WTC11 (cell line): ENCODE measurements at regions not wholly inside any gene's neighbourhood (a gene's known extent, or its start where the extent isn't known, plus 50 kb on each side); places are given as distances from the start of the nearest gene placed in this dataset.

ENCODE experiments used
- ATAC-seq: fragments of 200-7000 bp; cut with Tn5 transposase; 2 replicates; pipeline ENCODE4 v1.10.0; 2021; ENCODE audit warnings: mild to moderate bottlenecking, moderate library complexity
- CTCF ChIA-PET: fragments of 300-600 bp; sonication (Branson Sonifier 250); formaldehyde crosslinking; loops from one replicate; lab custom pipeline; 2021; ENCODE audit warnings: antibody characterized with exemption; lab: Charles Lee
- POLR2A ChIA-PET: fragments of 350-600 bp; sonication (Branson Sonifier 250); formaldehyde crosslinking; loops from one replicate; lab custom pipeline; 2021; ENCODE audit warnings: antibody characterized with exemption; lab: Charles Lee
- DNase-seq: peaks from one replicate; pipeline ENCODE4 v3.0.0; 2021; ENCODE audit warnings: low spot score
- H3K27ac Mint-ChIP-seq: 2 replicates; pipeline ENCODE4 v1.8.0; 2021; ENCODE audit warnings: mixed read lengths
- H3K27me3 Mint-ChIP-seq: 2 replicates; pipeline ENCODE4 v1.8.0; 2021; ENCODE audit warnings: low read depth, mild to moderate bottlenecking, moderate library complexity, mixed read lengths
- H3K36me3 Mint-ChIP-seq: 2 replicates; pipeline ENCODE4 v1.8.0; 2021; ENCODE audit warnings: mixed read lengths
- H3K4me1 Mint-ChIP-seq: 2 replicates; pipeline ENCODE4 v1.8.0; 2022; ENCODE audit warnings: mixed read lengths
- H3K4me3 Mint-ChIP-seq: 2 replicates; pipeline ENCODE4 v1.8.0; 2021; ENCODE audit warnings: mild to moderate bottlenecking, moderate library complexity, mixed read lengths
- H3K9me3 Mint-ChIP-seq: 2 replicates; pipeline ENCODE4 v1.8.0; 2021; ENCODE audit warnings: mixed read lengths
- CBFB ChIP-seq: sonication (generic); formaldehyde crosslinking; IDR thresholded peaks from 2 replicates; pipeline ENCODE4 v1.8.1; 2022; ENCODE audit warnings: mild to moderate bottlenecking, low read depth, missing genetic modification reagents
- CREB1 ChIP-seq: sonication (generic); formaldehyde crosslinking; IDR thresholded peaks from 2 replicates; pipeline ENCODE4 v1.8.0; 2023; ENCODE audit warnings: mild to moderate bottlenecking, missing genetic modification reagents
- EMX1 ChIP-seq: fragments of 250-450 bp; sonication (Bioruptor Pico); IDR thresholded peaks from 2 replicates; pipeline ENCODE4 v1.8.0; 2021; ENCODE audit warnings: mild to moderate bottlenecking
- FOXJ3 ChIP-seq: sonication (generic); formaldehyde crosslinking; IDR thresholded peaks from 2 replicates; pipeline ENCODE4 v1.9.0; 2021; ENCODE audit warnings: missing genetic modification reagents, mild to moderate bottlenecking, borderline replicate concordance
- FOXP1 ChIP-seq: sonication (generic); formaldehyde crosslinking; IDR thresholded peaks from 2 replicates; pipeline ENCODE4 v1.8.0; 2022; ENCODE audit warnings: missing genetic modification reagents, mild to moderate bottlenecking, moderate library complexity, borderline replicate concordance
- GABPB1 ChIP-seq: sonication (generic); formaldehyde crosslinking; IDR thresholded peaks from 2 replicates; pipeline ENCODE4 v1.8.1; 2023; ENCODE audit warnings: mild to moderate bottlenecking, missing genetic modification reagents
- RELA ChIP-seq: sonication (generic); formaldehyde crosslinking; IDR thresholded peaks from 2 replicates; pipeline ENCODE4 v1.8.1; 2022; ENCODE audit warnings: missing genetic modification reagents, mild to moderate bottlenecking, borderline replicate concordance
- SOX15 ChIP-seq: fragments of 250-450 bp; sonication (Bioruptor Pico); IDR thresholded peaks from 2 replicates; pipeline ENCODE4 v1.9.0; 2021; ENCODE audit warnings: mild to moderate bottlenecking
- TP53 ChIP-seq: sonication (generic); formaldehyde crosslinking; IDR thresholded peaks from 2 replicates; pipeline ENCODE4 v1.8.1; 2023; ENCODE audit warnings: mild to moderate bottlenecking, missing genetic modification reagents
- ZNF232 ChIP-seq: sonication (generic); formaldehyde crosslinking; IDR thresholded peaks from 2 replicates; pipeline ENCODE4 v1.8.0; 2022; ENCODE audit warnings: mild to moderate bottlenecking, missing genetic modification reagents
- ZNF263 ChIP-seq: sonication (generic); formaldehyde crosslinking; IDR thresholded peaks from 2 replicates; pipeline ENCODE4 v1.8.1; 2022; ENCODE audit warnings: low read depth, mild to moderate bottlenecking, moderate library complexity, missing genetic modification reagents
- ZNF396 ChIP-seq: fragments of 250-450 bp; sonication (Bioruptor Pico); IDR thresholded peaks from 2 replicates; pipeline ENCODE4 v1.8.0; 2021; ENCODE audit warnings: mild to moderate bottlenecking, moderate library complexity, borderline replicate concordance
- TF ChIP-seq, protein P1 (sequence below): fragments of 200-600 bp; IDR thresholded peaks from 2 replicates; pipeline ENCODE4 v1.8.0; 2022; ENCODE audit warnings: antibody characterized with exemption
- TF ChIP-seq, protein P2 (sequence below): fragments of 250-450 bp; sonication (Bioruptor Pico); IDR thresholded peaks from 2 replicates; pipeline ENCODE4 v1.9.0; 2021; ENCODE audit warnings: mild to moderate bottlenecking
- TF ChIP-seq, protein P3 (sequence below): sonication (generic); formaldehyde crosslinking; IDR thresholded peaks from 2 replicates; pipeline ENCODE4 v1.8.0; 2022; ENCODE audit warnings: mild to moderate bottlenecking, missing genetic modification reagents
- TF ChIP-seq, protein P4 (sequence below): sonication (generic); formaldehyde crosslinking; IDR thresholded peaks from 2 replicates; pipeline ENCODE4 v1.8.1; 2022; ENCODE audit warnings: missing genetic modification reagents, borderline replicate concordance
- TF ChIP-seq, protein P5 (sequence below): sonication (generic); formaldehyde crosslinking; IDR thresholded peaks from 2 replicates; pipeline ENCODE4 v1.8.1; 2023; ENCODE audit warnings: mild to moderate bottlenecking, missing genetic modification reagents
- TF ChIP-seq, protein P6 (sequence below): sonication (generic); formaldehyde crosslinking; IDR thresholded peaks from 2 replicates; pipeline ENCODE4 v1.8.1; 2023; ENCODE audit warnings: mild to moderate bottlenecking, missing genetic modification reagents, borderline replicate concordance

DNA sequence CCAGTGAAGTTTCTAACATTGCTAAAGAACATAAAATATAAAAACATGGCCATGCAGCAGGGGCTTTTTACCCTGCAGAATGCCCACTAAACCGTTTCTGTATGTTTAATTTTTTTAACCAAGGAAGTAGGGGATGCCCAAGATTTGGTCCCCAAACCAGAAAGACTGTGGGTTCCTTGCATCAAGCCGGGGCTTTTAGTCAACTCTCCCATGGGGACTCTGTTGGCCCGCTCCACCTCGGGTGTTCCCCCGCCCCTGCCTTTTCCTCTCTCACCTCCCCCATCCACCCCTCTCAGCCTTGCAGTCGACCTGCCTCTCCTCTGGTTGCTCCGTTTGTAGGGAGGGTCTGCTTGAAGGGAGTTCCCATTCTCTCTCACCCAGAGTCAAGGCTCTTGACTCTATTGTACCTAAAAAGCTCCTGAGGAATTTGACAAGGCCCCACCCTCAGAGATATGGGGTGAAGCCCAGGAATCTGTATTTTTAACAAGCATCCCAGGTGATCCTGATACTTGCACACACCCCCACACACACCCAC lies 117.5 kb downstream of the TOMM20 start (continued):
- TF ChIP-seq, protein P1, sequence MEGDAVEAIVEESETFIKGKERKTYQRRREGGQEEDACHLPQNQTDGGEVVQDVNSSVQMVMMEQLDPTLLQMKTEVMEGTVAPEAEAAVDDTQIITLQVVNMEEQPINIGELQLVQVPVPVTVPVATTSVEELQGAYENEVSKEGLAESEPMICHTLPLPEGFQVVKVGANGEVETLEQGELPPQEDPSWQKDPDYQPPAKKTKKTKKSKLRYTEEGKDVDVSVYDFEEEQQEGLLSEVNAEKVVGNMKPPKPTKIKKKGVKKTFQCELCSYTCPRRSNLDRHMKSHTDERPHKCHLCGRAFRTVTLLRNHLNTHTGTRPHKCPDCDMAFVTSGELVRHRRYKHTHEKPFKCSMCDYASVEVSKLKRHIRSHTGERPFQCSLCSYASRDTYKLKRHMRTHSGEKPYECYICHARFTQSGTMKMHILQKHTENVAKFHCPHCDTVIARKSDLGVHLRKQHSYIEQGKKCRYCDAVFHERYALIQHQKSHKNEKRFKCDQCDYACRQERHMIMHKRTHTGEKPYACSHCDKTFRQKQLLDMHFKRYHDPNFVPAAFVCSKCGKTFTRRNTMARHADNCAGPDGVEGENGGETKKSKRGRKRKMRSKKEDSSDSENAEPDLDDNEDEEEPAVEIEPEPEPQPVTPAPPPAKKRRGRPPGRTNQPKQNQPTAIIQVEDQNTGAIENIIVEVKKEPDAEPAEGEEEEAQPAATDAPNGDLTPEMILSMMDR: no peak

DNA sequence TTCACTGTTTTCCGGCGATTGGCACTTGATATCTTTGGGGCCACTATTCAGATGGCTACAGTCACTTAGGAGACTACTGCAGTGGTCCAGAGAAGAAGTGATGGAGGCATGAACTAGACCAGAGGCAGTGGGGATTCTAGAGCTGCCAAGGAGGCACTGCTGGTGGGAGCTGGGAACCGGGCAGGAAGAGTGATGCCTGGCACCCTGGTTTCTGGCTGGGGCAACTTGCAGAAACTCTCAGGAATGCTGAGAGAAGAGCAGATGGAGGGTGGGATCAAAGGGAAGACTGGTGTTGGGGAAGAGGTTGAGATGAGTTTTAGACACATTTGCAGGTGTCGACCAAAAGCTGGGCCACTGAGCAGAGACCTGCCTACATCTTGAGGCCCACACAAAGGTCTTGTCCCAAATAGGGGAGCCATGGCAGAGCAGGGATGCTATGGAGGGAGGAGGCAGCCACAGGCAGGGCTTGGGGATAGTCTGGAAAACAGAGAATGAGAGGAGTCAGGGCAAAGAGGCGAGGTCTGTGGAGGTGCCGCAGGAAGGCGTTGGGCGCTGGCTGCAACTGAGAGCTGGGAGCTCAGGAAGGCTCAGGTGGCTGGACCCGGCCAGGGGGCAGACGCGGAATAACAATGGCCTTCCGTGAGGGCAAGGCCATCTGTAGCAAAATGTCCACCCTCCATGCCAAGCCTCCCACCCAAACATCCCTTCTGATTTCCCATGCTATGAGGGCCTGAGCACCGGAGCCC lies 118.9 kb downstream of the TOMM20 start:
- Mint-ChIP-seq H3K27ac (no peak overlapping the region), H3K36me3 (peaks cover 9% of the 10 kb centered on the region), H3K4me1 (peaks cover 16% of the 10 kb centered on the region), H3K9me3 (peaks cover 27% of the 10 kb centered on the region), H3K4me3 (no peak overlapping the region), H3K27me3 (no peaks in the 10 kb centered on the region)
- no peak for DNase-seq
- no peak for ATAC-seq
- TF ChIP-seq, protein P2, sequence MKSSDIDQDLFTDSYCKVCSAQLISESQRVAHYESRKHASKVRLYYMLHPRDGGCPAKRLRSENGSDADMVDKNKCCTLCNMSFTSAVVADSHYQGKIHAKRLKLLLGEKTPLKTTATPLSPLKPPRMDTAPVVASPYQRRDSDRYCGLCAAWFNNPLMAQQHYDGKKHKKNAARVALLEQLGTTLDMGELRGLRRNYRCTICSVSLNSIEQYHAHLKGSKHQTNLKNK (CRISPR knock-in tag): no peak
- TF ChIP-seq EMX1 (no peak), SOX15 (CRISPR knock-in tag) (no peak), ZNF232 (CRISPR knock-in tag) (no peak), CREB1 (CRISPR knock-in tag) (no peak), FOXJ3 (no peak), FOXP1 (CRISPR knock-in tag) (no peak), TP53 (CRISPR knock-in tag) (no peak), RELA (CRISPR knock-in tag) (no peak), GABPB1 (CRISPR knock-in tag) (no peak), ZNF396 (CRISPR knock-in tag) (no peak), CBFB (CRISPR knock-in tag) (no peak), ZNF263 (CRISPR knock-in tag) (no peak)
- TF ChIP-seq, protein P3, sequence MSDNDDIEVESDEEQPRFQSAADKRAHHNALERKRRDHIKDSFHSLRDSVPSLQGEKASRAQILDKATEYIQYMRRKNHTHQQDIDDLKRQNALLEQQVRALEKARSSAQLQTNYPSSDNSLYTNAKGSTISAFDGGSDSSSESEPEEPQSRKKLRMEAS: no peak
- TF ChIP-seq, protein P4, sequence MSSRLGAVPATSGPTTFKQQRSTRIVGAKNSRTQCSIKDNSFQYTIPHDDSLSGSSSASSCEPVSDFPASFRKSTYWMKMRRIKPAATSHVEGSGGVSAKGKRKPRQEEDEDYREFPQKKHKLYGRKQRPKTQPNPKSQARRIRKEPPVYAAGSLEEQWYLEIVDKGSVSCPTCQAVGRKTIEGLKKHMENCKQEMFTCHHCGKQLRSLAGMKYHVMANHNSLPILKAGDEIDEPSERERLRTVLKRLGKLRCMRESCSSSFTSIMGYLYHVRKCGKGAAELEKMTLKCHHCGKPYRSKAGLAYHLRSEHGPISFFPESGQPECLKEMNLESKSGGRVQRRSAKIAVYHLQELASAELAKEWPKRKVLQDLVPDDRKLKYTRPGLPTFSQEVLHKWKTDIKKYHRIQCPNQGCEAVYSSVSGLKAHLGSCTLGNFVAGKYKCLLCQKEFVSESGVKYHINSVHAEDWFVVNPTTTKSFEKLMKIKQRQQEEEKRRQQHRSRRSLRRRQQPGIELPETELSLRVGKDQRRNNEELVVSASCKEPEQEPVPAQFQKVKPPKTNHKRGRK (CRISPR knock-in tag): no peak
- TF ChIP-seq, protein P5, sequence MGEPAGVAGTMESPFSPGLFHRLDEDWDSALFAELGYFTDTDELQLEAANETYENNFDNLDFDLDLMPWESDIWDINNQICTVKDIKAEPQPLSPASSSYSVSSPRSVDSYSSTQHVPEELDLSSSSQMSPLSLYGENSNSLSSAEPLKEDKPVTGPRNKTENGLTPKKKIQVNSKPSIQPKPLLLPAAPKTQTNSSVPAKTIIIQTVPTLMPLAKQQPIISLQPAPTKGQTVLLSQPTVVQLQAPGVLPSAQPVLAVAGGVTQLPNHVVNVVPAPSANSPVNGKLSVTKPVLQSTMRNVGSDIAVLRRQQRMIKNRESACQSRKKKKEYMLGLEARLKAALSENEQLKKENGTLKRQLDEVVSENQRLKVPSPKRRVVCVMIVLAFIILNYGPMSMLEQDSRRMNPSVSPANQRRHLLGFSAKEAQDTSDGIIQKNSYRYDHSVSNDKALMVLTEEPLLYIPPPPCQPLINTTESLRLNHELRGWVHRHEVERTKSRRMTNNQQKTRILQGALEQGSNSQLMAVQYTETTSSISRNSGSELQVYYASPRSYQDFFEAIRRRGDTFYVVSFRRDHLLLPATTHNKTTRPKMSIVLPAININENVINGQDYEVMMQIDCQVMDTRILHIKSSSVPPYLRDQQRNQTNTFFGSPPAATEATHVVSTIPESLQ (CRISPR knock-in tag): no peak
- TF ChIP-seq, protein P6, sequence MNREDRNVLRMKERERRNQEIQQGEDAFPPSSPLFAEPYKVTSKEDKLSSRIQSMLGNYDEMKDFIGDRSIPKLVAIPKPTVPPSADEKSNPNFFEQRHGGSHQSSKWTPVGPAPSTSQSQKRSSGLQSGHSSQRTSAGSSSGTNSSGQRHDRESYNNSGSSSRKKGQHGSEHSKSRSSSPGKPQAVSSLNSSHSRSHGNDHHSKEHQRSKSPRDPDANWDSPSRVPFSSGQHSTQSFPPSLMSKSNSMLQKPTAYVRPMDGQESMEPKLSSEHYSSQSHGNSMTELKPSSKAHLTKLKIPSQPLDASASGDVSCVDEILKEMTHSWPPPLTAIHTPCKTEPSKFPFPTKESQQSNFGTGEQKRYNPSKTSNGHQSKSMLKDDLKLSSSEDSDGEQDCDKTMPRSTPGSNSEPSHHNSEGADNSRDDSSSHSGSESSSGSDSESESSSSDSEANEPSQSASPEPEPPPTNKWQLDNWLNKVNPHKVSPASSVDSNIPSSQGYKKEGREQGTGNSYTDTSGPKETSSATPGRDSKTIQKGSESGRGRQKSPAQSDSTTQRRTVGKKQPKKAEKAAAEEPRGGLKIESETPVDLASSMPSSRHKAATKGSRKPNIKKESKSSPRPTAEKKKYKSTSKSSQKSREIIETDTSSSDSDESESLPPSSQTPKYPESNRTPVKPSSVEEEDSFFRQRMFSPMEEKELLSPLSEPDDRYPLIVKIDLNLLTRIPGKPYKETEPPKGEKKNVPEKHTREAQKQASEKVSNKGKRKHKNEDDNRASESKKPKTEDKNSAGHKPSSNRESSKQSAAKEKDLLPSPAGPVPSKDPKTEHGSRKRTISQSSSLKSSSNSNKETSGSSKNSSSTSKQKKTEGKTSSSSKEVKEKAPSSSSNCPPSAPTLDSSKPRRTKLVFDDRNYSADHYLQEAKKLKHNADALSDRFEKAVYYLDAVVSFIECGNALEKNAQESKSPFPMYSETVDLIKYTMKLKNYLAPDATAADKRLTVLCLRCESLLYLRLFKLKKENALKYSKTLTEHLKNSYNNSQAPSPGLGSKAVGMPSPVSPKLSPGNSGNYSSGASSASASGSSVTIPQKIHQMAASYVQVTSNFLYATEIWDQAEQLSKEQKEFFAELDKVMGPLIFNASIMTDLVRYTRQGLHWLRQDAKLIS: no peak
- ChIA-PET POLR2A (no interaction called here), CTCF (no interaction called here)
